K562 (cell line): ENCODE measurements at regions not wholly inside any gene's neighbourhood (a gene's known extent, or its start where the extent isn't known, plus 50 kb on each side); places are given as distances from the start of the nearest gene placed in this dataset.

Source experiments
- ATAC-seq: fragments of 200-7000 bp; cut with Tn5 transposase; 3 replicates; pipeline ENCODE4 v1.9.1; 2020; ENCODE audit warnings: moderate library complexity
- BruUV-seq: library from RNA; stranded (reverse); fragments of 400-500 nt; replicated peaks from 2 replicates; lab custom pipeline; 2021; lab: Mats Ljungman, UMichigan
- CTCF ChIA-PET: fragments of 300-600 bp; formaldehyde crosslinking; extraction: SDS; loops from one replicate; lab custom pipeline; 2021; ENCODE audit warnings: low intra/inter-chr PET ratio; lab: Yijun Ruan, JAX
- POLR2A ChIA-PET: fragments of 300-600, 350-650 bp; sonication (Branson Sonifier 250); formaldehyde crosslinking; extraction: SDS; loops from one replicate; lab custom pipeline; 2021; ENCODE audit warnings: antibody characterized with exemption, inconsistent platforms; lab: Yijun Ruan, JAX
- DNase-seq, 4 experiments: peaks; one replicate each; pipeline versions ENCODE4 v3.0.0 to v3.0.0-alpha.2; 2011 to 2018; ENCODE audit warnings: low spot score in 3 of 4, mixed read lengths in 3 of 4; ENCODE audit errors: extremely low read depth in 1 of 4
- FAIRE-seq: peaks from 2 replicates; lab custom pipeline; 2011; peaks lifted over from hg19 to GRCh38; lab: Jason Lieb, UNC
- H2AFZ ChIP-seq: 2 replicates; pipeline ENCODE4 v1.6.0; 2011; ENCODE audit warnings: low read depth, low read length, control low read depth, inconsistent platforms
- H3K27ac ChIP-seq: fragments of 200-600 bp; 3 replicates; pipeline ENCODE4 v1.8.0; 2011; ENCODE audit warnings: low read depth, mild to moderate bottlenecking, control low read depth, inconsistent platforms, low read length, moderate library complexity, mixed read lengths; ENCODE audit errors: extremely low read depth
- H3K27me3 ChIP-seq, 2 experiments: fragments of 300-600 bp in 1 of 2; 2 replicates in 1 of 2; 3 replicates in 1 of 2; pipeline versions ENCODE4 v1.6.0 to v1.8.0; 2011; ENCODE audit warnings: inconsistent platforms in 2 of 2, low read length in 2 of 2, mild to moderate bottlenecking in 1 of 2, mixed read lengths in 1 of 2, moderate library complexity in 1 of 2; ENCODE audit not compliant: control insufficient read depth in 2 of 2, insufficient read depth in 2 of 2
- H3K36me3 ChIP-seq: fragments of 300-600 bp; 3 replicates; pipeline ENCODE4 v1.8.0; 2011; ENCODE audit warnings: mild to moderate bottlenecking, low read length, inconsistent platforms; ENCODE audit not compliant: control insufficient read depth, insufficient read depth
- H3K4me1 ChIP-seq, 2 experiments: fragments of 200-600 bp in 1 of 2; replicated peaks in 1 of 2; 2 replicates in 1 of 2; 3 replicates in 1 of 2; pipeline versions ENCODE4 v1.5.1 to v1.8.0; 2011; ENCODE audit warnings: inconsistent platforms in 2 of 2, low read length in 2 of 2, mild to moderate bottlenecking in 1 of 2, mixed read lengths in 1 of 2, moderate library complexity in 1 of 2; ENCODE audit not compliant: control insufficient read depth in 2 of 2, insufficient read depth in 2 of 2
- H3K4me2 ChIP-seq: 2 replicates; pipeline ENCODE4 v1.6.1; 2011; ENCODE audit warnings: low read length, control low read depth, inconsistent platforms, mixed read lengths; ENCODE audit not compliant: insufficient read depth
- H3K4me3 ChIP-seq: fragments of 200-600 bp; sonication (generic), shearing (Covaris generic); 2 replicates; pipeline ENCODE4 v1.5.1; 2016; ENCODE audit warnings: control low read depth, inconsistent platforms
- H3K79me2 ChIP-seq: fragments of 200-600 bp; 3 replicates; pipeline ENCODE4 v1.8.0; 2011; ENCODE audit warnings: low read length, inconsistent platforms; ENCODE audit not compliant: control insufficient read depth, insufficient read depth
- H3K9ac ChIP-seq, 2 experiments: 2 replicates each; pipeline versions ENCODE4 v1.6.0 to v1.6.1; 2011; ENCODE audit warnings: low read depth in 2 of 2, low read length in 2 of 2, control low read depth in 1 of 2, inconsistent platforms in 1 of 2, mild to moderate bottlenecking in 1 of 2, mixed read lengths in 1 of 2; ENCODE audit not compliant: insufficient read depth in 1 of 2
- H3K9me1 ChIP-seq: one replicate; pipeline ENCODE4 v1.6.0; 2011; ENCODE audit warnings: inconsistent platforms, mild to moderate bottlenecking, low read length, moderate library complexity; ENCODE audit not compliant: control insufficient read depth, insufficient read depth
- H3K9me3 ChIP-seq: replicated peaks from 2 replicates; pipeline ENCODE4 v1.5.1; 2011; ENCODE audit warnings: low read depth, low read length, inconsistent platforms; ENCODE audit not compliant: control insufficient read depth, insufficient read depth
- H4K20me1 ChIP-seq: replicated peaks from 2 replicates; pipeline ENCODE4 v1.6.1; 2011; ENCODE audit warnings: low read length, inconsistent platforms, mixed read lengths; ENCODE audit not compliant: control insufficient read depth, insufficient read depth
- FOXP1 ChIP-seq: sonication (generic); formaldehyde crosslinking; IDR thresholded peaks from 2 replicates; pipeline ENCODE4 v1.8.0; 2022; ENCODE audit warnings: mild to moderate bottlenecking, missing genetic modification reagents
- GATAD2A ChIP-seq: fragments of 450-650 bp; IDR thresholded peaks from 2 replicates; pipeline ENCODE4 v1.6.1; 2017
- RBM17 ChIP-seq: fragments of 200-400 bp; formaldehyde crosslinking; IDR thresholded peaks from 2 replicates; pipeline ENCODE4 v1.6.1; 2017; ENCODE audit warnings: low read depth, mild to moderate bottlenecking, low read length, borderline replicate concordance
- SRSF9 ChIP-seq: fragments of 200-400 bp; formaldehyde crosslinking; IDR thresholded peaks from 2 replicates; pipeline ENCODE4 v1.6.1; 2017; ENCODE audit warnings: low read depth, low read length, borderline replicate concordance
- TBL1XR1 ChIP-seq, 2 experiments: IDR thresholded peaks; 2 replicates each; pipeline ENCODE4 v1.6.1; 2012; ENCODE audit warnings: improper control_type of control experiment in 2 of 2, low read length in 2 of 2, mild to moderate bottlenecking in 1 of 2
- ZNF518B ChIP-seq: fragments of 250-450 bp; sonication (Bioruptor Pico); IDR thresholded peaks from 2 replicates; pipeline ENCODE4 v1.5.0; 2021; ENCODE audit warnings: mild to moderate bottlenecking, moderate library complexity
- WGBS: fragments of 100-300 bp; shearing (Covaris generic); methylation state at CpG from one replicate; pipeline ENCODE4 v1.1.6; 2016; ENCODE audit warnings: low coverage, mixed read lengths; ENCODE audit not compliant: insufficient coverage; ENCODE audit errors: missing lambda C conversion rate; 5-methylcytosine and 5-hydroxymethylcytosine counted together
- in situ Hi-C: fragments of 300-500 bp; cut with MboI; formaldehyde crosslinking; loops from 4 replicates; pipeline ENCODE4 v1.15.0; 2018; ENCODE audit warnings: inconsistent platforms, mixed read lengths
- intact Hi-C: fragments of 100-400 bp; cut with micrococcal nuclease; formaldehyde crosslinking; loops from 2 replicates; pipeline ENCODE4 v1.14.2; 2022
- TF ChIP-seq, protein P1 (sequence below), 2 experiments: IDR thresholded peaks; 2 replicates each; pipeline ENCODE4 v1.6.1; 2011; ENCODE audit warnings: borderline replicate concordance in 1 of 2, control low read depth in 1 of 2, low read depth in 1 of 2, low read length in 1 of 2, mild to moderate bottlenecking in 1 of 2, mixed read lengths in 1 of 2, moderate library complexity in 1 of 2; ENCODE audit not compliant: insufficient read depth in 1 of 2, insufficient read length in 1 of 2, poor library complexity in 1 of 2, severe bottlenecking in 1 of 2; ENCODE audit errors: extremely low read depth in 1 of 2
- TF ChIP-seq, protein P2 (sequence below): fragments of 250-450 bp; sonication (Bioruptor Pico); IDR thresholded peaks from 2 replicates; pipeline ENCODE4 v1.4.0; 2020; ENCODE audit warnings: mild to moderate bottlenecking
- TF ChIP-seq, protein P3 (sequence below): fragments of 450-650 bp; IDR thresholded peaks from 2 replicates; pipeline ENCODE4 v1.6.1; 2014; ENCODE audit warnings: low read depth, mild to moderate bottlenecking, moderate library complexity, borderline replicate concordance
- TF ChIP-seq, protein P4 (sequence below): fragments of 450-650 bp; IDR thresholded peaks from 2 replicates; pipeline ENCODE4 v1.6.1; 2017; ENCODE audit warnings: antibody characterized with exemption, mild to moderate bottlenecking

DNA sequence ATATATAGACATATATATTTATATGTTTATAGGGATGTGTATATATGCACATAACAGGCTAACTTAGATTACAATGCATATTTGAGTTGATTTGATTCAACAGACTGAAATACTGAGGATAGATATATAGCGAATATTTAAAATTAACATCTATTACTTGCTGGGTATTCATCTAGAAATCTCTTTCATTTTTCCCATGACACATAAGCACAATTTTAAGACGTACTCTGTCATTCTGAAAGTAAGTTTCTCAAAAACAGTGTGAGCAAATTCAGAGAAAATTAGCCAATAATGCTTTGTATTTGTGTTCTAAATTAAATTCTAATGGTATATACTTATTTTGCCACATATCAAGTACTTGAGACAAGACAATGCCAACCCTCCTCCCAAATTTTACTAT lies 907.5 kb upstream of the MDGA2 start:
- FAIRE-seq (no peak), DNase-seq (no peak), ATAC-seq (no peak)
- Histone ChIP-seq H3K79me2 (no peaks in the 10 kb centered on the region), H3K9ac (no peak overlapping the region), H3K27ac (no peak overlapping the region), H3K36me3 (no peaks in the 10 kb centered on the region), H4K20me1 (no peaks in the 10 kb centered on the region), H3K4me3 (no peak overlapping the region), H3K4me2 (no peak overlapping the region), H3K4me1 (no peaks in the 10 kb centered on the region), H3K9me3 (no peaks in the 10 kb centered on the region), H3K27me3 (no peaks in the 10 kb centered on the region), H2AFZ (no peak overlapping the region), H3K9me1 (no peaks in the 10 kb centered on the region)
- CTCF ChIA-PET: no interaction called here
- in situ Hi-C loops: no loop called here
- POLR2A ChIA-PET: no interaction called here
- BruUV-seq: no TSS peak
- WGBS: 4% methylated on average over 2 of the region's 2 CpGs
- intact Hi-C loops: no loop called here
- no peak for TF ChIP-seq ZNF518B
- TF ChIP-seq FOXP1 (CRISPR knock-in tag): no peak
- TF ChIP-seq, protein P1, sequence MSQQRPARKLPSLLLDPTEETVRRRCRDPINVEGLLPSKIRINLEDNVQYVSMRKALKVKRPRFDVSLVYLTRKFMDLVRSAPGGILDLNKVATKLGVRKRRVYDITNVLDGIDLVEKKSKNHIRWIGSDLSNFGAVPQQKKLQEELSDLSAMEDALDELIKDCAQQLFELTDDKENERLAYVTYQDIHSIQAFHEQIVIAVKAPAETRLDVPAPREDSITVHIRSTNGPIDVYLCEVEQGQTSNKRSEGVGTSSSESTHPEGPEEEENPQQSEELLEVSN (IDR thresholded peaks at IDR 0.05; ENCODE audit: borderline replicate concordance in 1 of 2, extremely low read depth in 1 of 2, insufficient read depth in 1 of 2, insufficient read length in 1 of 2, low read depth in 1 of 2, low read length in 1 of 2, poor library complexity in 1 of 2, severe bottlenecking in 1 of 2): no peak
- no peak for TF ChIP-seq GATAD2A
- TF ChIP-seq SRSF9: no peak
- TF ChIP-seq, protein P2, sequence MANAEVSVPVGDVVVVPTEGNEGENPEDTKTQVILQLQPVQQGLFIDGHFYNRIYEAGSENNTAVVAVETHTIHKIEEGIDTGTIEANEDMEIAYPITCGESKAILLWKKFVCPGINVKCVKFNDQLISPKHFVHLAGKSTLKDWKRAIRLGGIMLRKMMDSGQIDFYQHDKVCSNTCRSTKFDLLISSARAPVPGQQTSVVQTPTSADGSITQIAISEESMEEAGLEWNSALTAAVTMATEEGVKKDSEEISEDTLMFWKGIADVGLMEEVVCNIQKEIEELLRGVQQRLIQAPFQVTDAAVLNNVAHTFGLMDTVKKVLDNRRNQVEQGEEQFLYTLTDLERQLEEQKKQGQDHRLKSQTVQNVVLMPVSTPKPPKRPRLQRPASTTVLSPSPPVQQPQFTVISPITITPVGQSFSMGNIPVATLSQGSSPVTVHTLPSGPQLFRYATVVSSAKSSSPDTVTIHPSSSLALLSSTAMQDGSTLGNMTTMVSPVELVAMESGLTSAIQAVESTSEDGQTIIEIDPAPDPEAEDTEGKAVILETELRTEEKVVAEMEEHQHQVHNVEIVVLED: no peak
- TF ChIP-seq, protein P3, sequence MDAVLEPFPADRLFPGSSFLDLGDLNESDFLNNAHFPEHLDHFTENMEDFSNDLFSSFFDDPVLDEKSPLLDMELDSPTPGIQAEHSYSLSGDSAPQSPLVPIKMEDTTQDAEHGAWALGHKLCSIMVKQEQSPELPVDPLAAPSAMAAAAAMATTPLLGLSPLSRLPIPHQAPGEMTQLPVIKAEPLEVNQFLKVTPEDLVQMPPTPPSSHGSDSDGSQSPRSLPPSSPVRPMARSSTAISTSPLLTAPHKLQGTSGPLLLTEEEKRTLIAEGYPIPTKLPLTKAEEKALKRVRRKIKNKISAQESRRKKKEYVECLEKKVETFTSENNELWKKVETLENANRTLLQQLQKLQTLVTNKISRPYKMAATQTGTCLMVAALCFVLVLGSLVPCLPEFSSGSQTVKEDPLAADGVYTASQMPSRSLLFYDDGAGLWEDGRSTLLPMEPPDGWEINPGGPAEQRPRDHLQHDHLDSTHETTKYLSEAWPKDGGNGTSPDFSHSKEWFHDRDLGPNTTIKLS: no peak
- TF ChIP-seq RBM17: no peak
- TF ChIP-seq TBL1XR1 (IDR thresholded peaks at IDR 0.05; ENCODE audit: low read length in 2 of 2): no peak
- TF ChIP-seq, protein P4, sequence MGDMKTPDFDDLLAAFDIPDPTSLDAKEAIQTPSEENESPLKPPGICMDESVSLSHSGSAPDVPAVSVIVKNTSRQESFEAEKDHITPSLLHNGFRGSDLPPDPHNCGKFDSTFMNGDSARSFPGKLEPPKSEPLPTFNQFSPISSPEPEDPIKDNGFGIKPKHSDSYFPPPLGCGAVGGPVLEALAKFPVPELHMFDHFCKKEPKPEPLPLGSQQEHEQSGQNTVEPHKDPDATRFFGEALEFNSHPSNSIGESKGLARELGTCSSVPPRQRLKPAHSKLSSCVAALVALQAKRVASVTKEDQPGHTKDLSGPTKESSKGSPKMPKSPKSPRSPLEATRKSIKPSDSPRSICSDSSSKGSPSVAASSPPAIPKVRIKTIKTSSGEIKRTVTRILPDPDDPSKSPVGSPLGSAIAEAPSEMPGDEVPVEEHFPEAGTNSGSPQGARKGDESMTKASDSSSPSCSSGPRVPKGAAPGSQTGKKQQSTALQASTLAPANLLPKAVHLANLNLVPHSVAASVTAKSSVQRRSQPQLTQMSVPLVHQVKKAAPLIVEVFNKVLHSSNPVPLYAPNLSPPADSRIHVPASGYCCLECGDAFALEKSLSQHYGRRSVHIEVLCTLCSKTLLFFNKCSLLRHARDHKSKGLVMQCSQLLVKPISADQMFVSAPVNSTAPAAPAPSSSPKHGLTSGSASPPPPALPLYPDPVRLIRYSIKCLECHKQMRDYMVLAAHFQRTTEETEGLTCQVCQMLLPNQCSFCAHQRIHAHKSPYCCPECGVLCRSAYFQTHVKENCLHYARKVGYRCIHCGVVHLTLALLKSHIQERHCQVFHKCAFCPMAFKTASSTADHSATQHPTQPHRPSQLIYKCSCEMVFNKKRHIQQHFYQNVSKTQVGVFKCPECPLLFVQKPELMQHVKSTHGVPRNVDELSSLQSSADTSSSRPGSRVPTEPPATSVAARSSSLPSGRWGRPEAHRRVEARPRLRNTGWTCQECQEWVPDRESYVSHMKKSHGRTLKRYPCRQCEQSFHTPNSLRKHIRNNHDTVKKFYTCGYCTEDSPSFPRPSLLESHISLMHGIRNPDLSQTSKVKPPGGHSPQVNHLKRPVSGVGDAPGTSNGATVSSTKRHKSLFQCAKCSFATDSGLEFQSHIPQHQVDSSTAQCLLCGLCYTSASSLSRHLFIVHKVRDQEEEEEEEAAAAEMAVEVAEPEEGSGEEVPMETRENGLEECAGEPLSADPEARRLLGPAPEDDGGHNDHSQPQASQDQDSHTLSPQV: no peak
